IMR-90 (cell line): ENCODE measurements at regions not wholly inside any gene's neighbourhood (a gene's known extent, or its start where the extent isn't known, plus 50 kb on each side); places are given as distances from the start of the nearest gene placed in this dataset.

ENCODE experiments used
- ATAC-seq: fragments of 200-7000 bp; cut with Tn5 transposase; 2 replicates; pipeline ENCODE4 v1.9.1; 2020; ENCODE audit warnings: low read depth, mild to moderate bottlenecking, moderate library complexity
- BruUV-seq: library from RNA; stranded (reverse); fragments of 400-500 nt; replicated peaks from 2 replicates; lab custom pipeline; 2021; lab: Mats Ljungman, UMichigan
- CTCF ChIA-PET: fragments of 300-600 bp; formaldehyde crosslinking; extraction: SDS; loops from one replicate; lab custom pipeline; 2021; ENCODE audit warnings: antibody characterized with exemption; lab: Yijun Ruan, JAX
- POLR2A ChIA-PET: fragments of 300-600 bp; sonication (Branson Sonifier 250); formaldehyde crosslinking; loops from one replicate; lab custom pipeline; 2022; ENCODE audit warnings: antibody characterized with exemption; ENCODE audit not compliant: unreplicated experiment; lab: Charles Lee
- DNase-seq: peaks from one replicate; pipeline ENCODE4 v3.0.0; 2013
- H2AFZ ChIP-seq: replicated peaks from 2 replicates; pipeline ENCODE3; 2013; ENCODE audit warnings: low read length, mild to moderate bottlenecking; ENCODE audit not compliant: poor library complexity
- H2AK5ac ChIP-seq: 2 replicates; pipeline ENCODE4 v1.6.1; 2013; ENCODE audit warnings: low read depth, low read length, inconsistent platforms
- H2AK9ac ChIP-seq: replicated peaks from 2 replicates; pipeline ENCODE3; 2013; ENCODE audit warnings: mild to moderate bottlenecking, low read depth, low read length, moderate library complexity; ENCODE audit not compliant: poor library complexity
- H2BK120ac ChIP-seq: 2 replicates; pipeline ENCODE4 v1.6.1; 2013; ENCODE audit warnings: low read depth, low read length, inconsistent platforms
- H2BK15ac ChIP-seq: 3 replicates; pipeline ENCODE4 v1.6.1; 2013; ENCODE audit warnings: low read depth, low read length, inconsistent platforms
- H2BK20ac ChIP-seq: 2 replicates; pipeline ENCODE4 v1.6.1; 2013; ENCODE audit warnings: low read depth, mild to moderate bottlenecking, inconsistent platforms, low read length, moderate library complexity
- H2BK5ac ChIP-seq: 2 replicates; pipeline ENCODE4 v1.6.1; 2013; ENCODE audit warnings: mild to moderate bottlenecking, low read depth, low read length, inconsistent platforms; ENCODE audit not compliant: poor library complexity, severe bottlenecking
- H3K14ac ChIP-seq: replicated peaks from 2 replicates; pipeline ENCODE4 v1.6.1; 2013; ENCODE audit warnings: low read depth, low read length, inconsistent platforms
- H3K18ac ChIP-seq: 2 replicates; pipeline ENCODE4 v1.6.1; 2013; ENCODE audit warnings: low read depth, low read length, control low read depth
- H3K23ac ChIP-seq: 2 replicates; pipeline ENCODE4 v1.6.1; 2013; ENCODE audit warnings: low read depth, low read length, inconsistent platforms
- H3K27ac ChIP-seq: 2 replicates; pipeline ENCODE4 v1.5.1; 2013; ENCODE audit warnings: mild to moderate bottlenecking, control low read depth, low read length; ENCODE audit not compliant: insufficient read depth
- H3K27me3 ChIP-seq: 2 replicates; pipeline ENCODE4 v1.6.1; 2013; ENCODE audit warnings: low read length; ENCODE audit not compliant: control insufficient read depth, insufficient read depth
- H3K36me3 ChIP-seq: 2 replicates; pipeline ENCODE4 v1.6.1; 2013; ENCODE audit warnings: low read length, mixed read lengths; ENCODE audit not compliant: control insufficient read depth, insufficient read depth
- H3K4ac ChIP-seq: 2 replicates; pipeline ENCODE4 v1.6.1; 2013; ENCODE audit warnings: low read depth, low read length, inconsistent platforms
- H3K4me1 ChIP-seq: 2 replicates; pipeline ENCODE4 v1.6.1; 2013; ENCODE audit warnings: low read length, mixed read lengths; ENCODE audit not compliant: control insufficient read depth, insufficient read depth
- H3K4me2 ChIP-seq: 2 replicates; pipeline ENCODE4 v1.6.1; 2013; ENCODE audit warnings: low read depth, mild to moderate bottlenecking, control low read depth, low read length, moderate library complexity
- H3K4me3 ChIP-seq: 2 replicates; pipeline ENCODE4 v1.5.1; 2013; ENCODE audit warnings: low read depth, mild to moderate bottlenecking, control low read depth, low read length, moderate library complexity; ENCODE audit not compliant: insufficient read depth
- H3K56ac ChIP-seq: 2 replicates; pipeline ENCODE4 v1.6.1; 2013; ENCODE audit warnings: low read length, inconsistent platforms; ENCODE audit not compliant: insufficient read depth; ENCODE audit errors: extremely low read depth
- H3K79me1 ChIP-seq, 2 experiments: 2 replicates each; pipeline ENCODE4 v1.6.1; 2013; ENCODE audit warnings: low read length in 2 of 2, inconsistent platforms in 1 of 2, low read depth in 1 of 2
- H3K9ac ChIP-seq: 2 replicates; pipeline ENCODE4 v1.6.1; 2013; ENCODE audit warnings: low read depth, low read length, control low read depth
- H3K9me1 ChIP-seq: 2 replicates; pipeline ENCODE4 v1.6.1; 2013; ENCODE audit warnings: low read length, inconsistent platforms; ENCODE audit not compliant: insufficient read depth
- H3K9me3 ChIP-seq: 2 replicates; pipeline ENCODE4 v1.6.1; 2013; ENCODE audit warnings: low read length; ENCODE audit not compliant: control insufficient read depth, insufficient read depth
- H4K20me1 ChIP-seq: 2 replicates; pipeline ENCODE4 v1.6.1; 2013; ENCODE audit warnings: low read length, inconsistent platforms; ENCODE audit not compliant: insufficient read depth
- H4K5ac ChIP-seq: 2 replicates; pipeline ENCODE4 v1.6.1; 2013; ENCODE audit warnings: mild to moderate bottlenecking, low read depth, low read length, control low read depth
- H4K8ac ChIP-seq, 2 experiments: 2 replicates each; pipeline ENCODE4 v1.6.1; 2013; ENCODE audit warnings: low read depth in 2 of 2, low read length in 2 of 2, control low read depth in 1 of 2, inconsistent platforms in 1 of 2
- H4K91ac ChIP-seq: 2 replicates; pipeline ENCODE4 v1.6.1; 2013; ENCODE audit warnings: low read depth, low read length, inconsistent platforms; ENCODE audit not compliant: insufficient read depth
- MAZ ChIP-seq: IDR thresholded peaks from 2 replicates; pipeline ENCODE4 v1.6.1; 2012; ENCODE audit warnings: low read depth, mild to moderate bottlenecking, low read length, improper control_type of control experiment, moderate library complexity, borderline replicate concordance
- MXI1 ChIP-seq: IDR thresholded peaks from 2 replicates; pipeline ENCODE4 v1.6.1; 2012; ENCODE audit warnings: low read depth, mild to moderate bottlenecking, low read length, moderate library complexity, borderline replicate concordance
- NFE2L2 ChIP-seq: fragments of 150-350 bp; IDR thresholded peaks from 2 replicates; pipeline ENCODE4 v1.6.1; 2016; ENCODE audit warnings: low read depth, mild to moderate bottlenecking, low read length
- WGBS, 2 experiments: methylation state at CpG; one replicate each; pipeline versions ENCODE4 v1.1.5 to v1.1.7; 2013; ENCODE audit warnings: missing lambda C conversion rate in 2 of 2; ENCODE audit not compliant: insufficient read length in 1 of 2; ENCODE audit errors: extremely low coverage in 2 of 2; 5-methylcytosine and 5-hydroxymethylcytosine counted together
- dilution Hi-C: fragments of 300-500 bp; cut with HindIII; formaldehyde crosslinking; loops from one replicate; pipeline ENCODE4 v1.14.3; 2018; ENCODE audit warnings: low sequenced_read_pairs; ENCODE audit not compliant: unreplicated experiment
- in situ Hi-C: fragments of 300-500 bp; cut with MboI; formaldehyde crosslinking; loops from 3 replicates; pipeline ENCODE4 v1.14.3; 2019; ENCODE audit warnings: low sequenced_read_pairs, inconsistent platforms, mixed read lengths
- intact Hi-C: fragments of 100-400 bp; cut with micrococcal nuclease; formaldehyde crosslinking; loops from 2 replicates; pipeline ENCODE4 v1.10.0; 2022

GRCh38 chr15:31494786-31495185 is 168.2 kb downstream of the KLF13 start:
- no peak overlapping the region for H4K5ac ChIP-seq
- no peak overlapping the region for H2BK15ac ChIP-seq
- no peak for TF ChIP-seq MXI1
- TF ChIP-seq NFE2L2, result no peak
- no peak for TF ChIP-seq MAZ
- H3K23ac ChIP-seq, result no peak overlapping the region
- H3K9ac ChIP-seq, result no peak overlapping the region
- H3K27ac ChIP-seq, result no peak overlapping the region
- H2BK120ac ChIP-seq, result no peak overlapping the region
- H3K4ac ChIP-seq, result no peak overlapping the region
- intact Hi-C loops (no loop called here), in situ Hi-C loops (loop anchor here (25.0 kb wide), 1 partner anchor 832 kb away; no protein-coding TSS in a partner anchor), dilution Hi-C loops (no loop called here)
- H2AK5ac ChIP-seq, result no peak overlapping the region
- H4K91ac ChIP-seq, result no peak overlapping the region
- peak overlapping the region; percentile 56 for H2AFZ ChIP-seq
- H3K36me3 ChIP-seq, result no peaks in the 10 kb centered on the region
- H3K9me1 ChIP-seq, result no peaks in the 10 kb centered on the region
- H3K56ac ChIP-seq, result no peak overlapping the region
- no peak overlapping the region for H2AK9ac ChIP-seq
- H3K4me3 ChIP-seq, result no peak overlapping the region
- no peak overlapping the region for H2BK20ac ChIP-seq
- H2BK5ac ChIP-seq, result no peak overlapping the region
- no CpG with 5 or more reads among the region's 4 CpGs for WGBS, 2 experiments
- ChIA-PET CTCF (no interaction called here), POLR2A (no interaction called here)
- H3K14ac ChIP-seq, result no peak overlapping the region
- H3K4me1 ChIP-seq, result no peaks in the 10 kb centered on the region; the same call in 1 of the 2 replicates
- H4K20me1 ChIP-seq, result no peaks in the 10 kb centered on the region
- H3K9me3 ChIP-seq, result peaks cover 2% of the 10 kb centered on the region; the same call in 1 of the 2 replicates
- ATAC-seq (no peak), DNase-seq (no peak)
- H3K27me3 ChIP-seq, result peaks cover 2% of the 10 kb centered on the region
- no TSS peak for BruUV-seq
- H4K8ac ChIP-seq, result no peak overlapping the region
- no peak overlapping the region for H3K18ac ChIP-seq
- no peak overlapping the region for H3K4me2 ChIP-seq
- no peaks in the 10 kb centered on the region for H3K79me1 ChIP-seq
